Loucy (cell line): ENCODE measurements at regions not wholly inside any gene's neighbourhood (a gene's known extent, or its start where the extent isn't known, plus 50 kb on each side); places are given as distances from the start of the nearest gene placed in this dataset.

Experiments used
- H2AFZ ChIP-seq: fragments of 200-600 bp; sonication (generic); 2 replicates; pipeline ENCODE4 v1.6.0; 2016; ENCODE audit warnings: antibody characterized with exemption, mild to moderate bottlenecking, low read length, moderate library complexity
- H3F3A ChIP-seq: fragments of 200-600 bp; 2 replicates; pipeline ENCODE4 v1.6.0; 2016; ENCODE audit warnings: antibody characterized with exemption, low read depth, mild to moderate bottlenecking
- H3K27me3 ChIP-seq: fragments of 200-600 bp; sonication (generic); 2 replicates; pipeline ENCODE4 v1.6.1; 2014; ENCODE audit warnings: low read length, mild to moderate bottlenecking; ENCODE audit not compliant: insufficient read depth, poor library complexity, severe bottlenecking
- H3K36me3 ChIP-seq: fragments of 200-600 bp; sonication (generic); 2 replicates; pipeline ENCODE4 v1.6.1; 2016; ENCODE audit warnings: low read length; ENCODE audit not compliant: insufficient read depth
- H3K4me1 ChIP-seq: fragments of 200-600 bp; sonication (generic); 2 replicates; pipeline ENCODE4 v1.5.1; 2014; ENCODE audit warnings: low read length, mild to moderate bottlenecking; ENCODE audit not compliant: insufficient read depth, poor library complexity, severe bottlenecking
- H3K4me2 ChIP-seq: fragments of 200-600 bp; sonication (generic); 2 replicates; pipeline ENCODE4 v1.6.0; 2014; ENCODE audit warnings: antibody characterized with exemption, low read length, low read depth, mild to moderate bottlenecking; ENCODE audit not compliant: poor library complexity, severe bottlenecking
- H3K4me3 ChIP-seq: fragments of 200-600 bp; sonication (generic); 2 replicates; pipeline ENCODE4 v1.5.1; 2014; ENCODE audit warnings: low read length, mild to moderate bottlenecking, mixed read lengths; ENCODE audit not compliant: poor library complexity, severe bottlenecking
- H3K79me2 ChIP-seq: fragments of 200-600 bp; sonication (generic); 2 replicates; pipeline ENCODE4 v1.6.1; 2014; ENCODE audit warnings: low read length; ENCODE audit not compliant: insufficient read depth
- H3K9ac ChIP-seq: fragments of 200-600 bp; sonication (generic); 2 replicates; pipeline ENCODE4 v1.6.0; 2014; ENCODE audit warnings: mild to moderate bottlenecking, low read depth, low read length, moderate library complexity; ENCODE audit not compliant: poor library complexity, severe bottlenecking
- H3K9me2 ChIP-seq: fragments of 200-600 bp; sonication (generic); replicated peaks from 2 replicates; pipeline ENCODE4 v1.6.1; 2016; ENCODE audit warnings: low read depth, low read length, mixed read lengths
- H3K9me3 ChIP-seq: fragments of 200-600 bp; sonication (generic); 2 replicates; pipeline ENCODE4 v1.6.1; 2014; ENCODE audit warnings: mild to moderate bottlenecking, antibody characterized with exemption, low read length, low read depth; ENCODE audit not compliant: insufficient read depth
- H4K20me1 ChIP-seq: fragments of 200-600 bp; sonication (generic); 2 replicates; pipeline ENCODE4 v1.6.0; 2014; ENCODE audit warnings: antibody characterized with exemption, low read length, mild to moderate bottlenecking; ENCODE audit not compliant: insufficient read depth, poor library complexity, severe bottlenecking
- CTCF ChIP-seq: fragments of 200-600 bp; sonication (generic); conservative IDR thresholded peaks from 2 replicates; pipeline ENCODE4 v1.5.1; 2014; ENCODE audit warnings: mild to moderate bottlenecking, antibody characterized with exemption, low read length
- EZH2phosphoT487 ChIP-seq: fragments of 200-600 bp; IDR thresholded peaks from 2 replicates; pipeline ENCODE4 v1.6.1; 2018; ENCODE audit warnings: antibody characterized with exemption, mild to moderate bottlenecking, moderate library complexity, borderline replicate concordance

GRCh38 chr17:73831699-73832098 lies 187.5 kb upstream of the SDK2 start:
- no peak overlapping the region for H2AFZ ChIP-seq
- 0 out of 2 replicates have a peak, but pooled peaks cover 2% of the 10 kb centered on the region for H3F3A ChIP-seq
- no peaks in the 10 kb centered on the region for H4K20me1 ChIP-seq
- no peaks in the 10 kb centered on the region for H3K36me3 ChIP-seq
- H3K4me1 ChIP-seq, result peaks cover 9% of the 10 kb centered on the region
- no peaks in the 10 kb centered on the region; the same call in 1 of the 2 replicates for H3K9me3 ChIP-seq
- H3K9me2 ChIP-seq, result no peaks in the 10 kb centered on the region
- no peak overlapping the region for H3K4me3 ChIP-seq
- H3K27me3 ChIP-seq, result no peaks in the 10 kb centered on the region
- H3K4me2 ChIP-seq, result no peak overlapping the region
- TF ChIP-seq CTCF, result no peak
- no peak for TF ChIP-seq EZH2phosphoT487
- no peaks in the 10 kb centered on the region for H3K79me2 ChIP-seq
- no peak overlapping the region for H3K9ac ChIP-seq

- Histone ChIP-seq H4K20me1 (no peaks in the 10 kb centered on the region), H3K9ac (no peak overlapping the region), H3K9me2 (no peaks in the 10 kb centered on the region), H3K27me3 (no peaks in the 10 kb centered on the region), H3K4me2 (no peak overlapping the region), H3K36me3 (no peaks in the 10 kb centered on the region), H3K4me1 (peaks cover 9% of the 10 kb centered on the region), H2AFZ (no peak overlapping the region), H3K9me3 (no peaks in the 10 kb centered on the region; the same call in 1 of the 2 replicates), H3K4me3 (no peak overlapping the region), H3F3A (0 out of 2 replicates have a peak, but pooled peaks cover 2% of the 10 kb centered on the region), H3K79me2 (no peaks in the 10 kb centered on the region)
- no peak for TF ChIP-seq CTCF
- no peak for TF ChIP-seq EZH2phosphoT487
Measured at GRCh38 chr17:73833775-73834488, 189.7 kb upstream of the SDK2 start.

GRCh38 chr17:73834684-73835343 lies 190.6 kb upstream of the SDK2 start:
- Histone ChIP-seq H3K9me3 (no peaks in the 10 kb centered on the region; the same call in 1 of the 2 replicates), H3K4me2 (peak overlapping the region; percentile 31), H3K79me2 (no peaks in the 10 kb centered on the region), H3K36me3 (no peaks in the 10 kb centered on the region), H3K9me2 (no peaks in the 10 kb centered on the region), H3K4me1 (peaks cover 9% of the 10 kb centered on the region), H3K27me3 (no peaks in the 10 kb centered on the region), H3F3A (0 out of 2 replicates have a peak, but pooled peaks cover 2% of the 10 kb centered on the region), H2AFZ (no peak overlapping the region), H4K20me1 (no peaks in the 10 kb centered on the region), H3K9ac (no peak overlapping the region), H3K4me3 (peak overlapping the region; percentile 6)
- TF ChIP-seq CTCF (no peak), EZH2phosphoT487 (no peak)
